ENCODE measurements at regions not wholly inside any gene's neighbourhood (a gene's known extent, or its start where the extent isn't known, plus 50 kb on each side); places are given as distances from the start of the nearest gene placed in this dataset.

GRCh38 chr2:239891698-239892097, 133.4 kb downstream of the NDUFA10 start:
- no peak for TF ChIP-seq CTCF (IDR thresholded peaks at IDR 0.05; ENCODE audit: low read depth, low read length)
- no peak overlapping the region for H3K4me3 ChIP-seq (ENCODE audit: low read depth, low read length)

- no peak for TF ChIP-seq CTCF (IDR thresholded peaks at IDR 0.05; ENCODE audit: low read depth, low read length)
- no peak overlapping the region for H3K4me3 ChIP-seq (ENCODE audit: low read depth, low read length)
Measured at GRCh38 chr2:239890206-239890746, 134.9 kb downstream of the NDUFA10 start.

DNA sequence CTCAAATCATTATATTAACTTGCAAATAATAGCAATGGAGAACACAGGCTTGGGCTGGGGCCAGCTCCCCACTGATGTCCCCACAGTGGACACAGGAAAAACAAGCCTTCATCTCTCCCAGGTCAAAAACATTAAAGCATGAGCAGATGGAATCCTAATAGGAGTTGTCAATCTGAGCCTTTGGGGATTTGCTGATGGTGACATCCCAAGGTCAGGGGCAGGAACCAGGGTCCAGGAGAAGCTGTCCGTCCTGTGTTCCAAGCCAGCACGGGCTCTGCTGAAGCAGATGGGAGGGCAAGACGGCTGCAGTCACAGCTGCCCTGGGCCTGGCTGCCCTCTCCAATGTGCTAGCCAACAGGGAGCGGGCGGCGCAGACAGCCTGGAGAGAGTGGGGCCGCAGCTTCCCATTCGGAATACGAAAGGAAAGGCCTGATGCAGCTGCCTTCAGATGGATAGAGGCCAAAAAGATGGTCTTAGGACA, 135.5 kb downstream of the NDUFA10 start:
- no peak for TF ChIP-seq CTCF (IDR thresholded peaks at IDR 0.05; ENCODE audit: low read depth, low read length)
- no peak overlapping the region for H3K4me3 ChIP-seq (ENCODE audit: low read depth, low read length)

DNA sequence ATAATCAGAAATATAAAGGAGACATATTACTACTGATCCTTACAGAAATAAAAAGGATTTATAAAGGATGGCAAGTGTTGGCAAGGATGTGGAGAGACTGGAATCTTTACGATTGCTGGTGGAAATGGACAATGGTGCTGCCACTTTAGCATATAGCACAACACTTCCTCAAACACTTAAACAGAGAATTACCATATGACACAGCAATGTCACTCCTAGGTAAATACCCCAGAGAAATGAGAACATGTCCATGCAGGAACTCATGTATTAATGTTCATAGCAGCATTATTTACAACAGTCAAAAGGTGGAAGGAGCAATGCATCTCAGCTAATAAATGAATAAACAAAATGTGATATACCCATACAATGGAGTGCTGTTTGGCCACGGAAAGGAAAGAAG, 137.5 kb downstream of the NDUFA10 start:
- no peak for TF ChIP-seq CTCF (IDR thresholded peaks at IDR 0.05; ENCODE audit: low read depth, low read length)

GRCh38 chr2:239886781-239887180, 138.4 kb downstream of the NDUFA10 start:
- no peak for TF ChIP-seq CTCF (IDR thresholded peaks at IDR 0.05; ENCODE audit: low read depth, low read length)
- H3K4me3 ChIP-seq (ENCODE audit: low read depth, low read length) = no peak overlapping the region

More for the DNA sequence above, 137.5 kb downstream of the NDUFA10 start:
- no peak overlapping the region for H3K4me3 ChIP-seq (ENCODE audit: low read depth, low read length)

- H3K4me3 ChIP-seq (ENCODE audit: low read depth, low read length) = no peak overlapping the region
- no peak for TF ChIP-seq CTCF (IDR thresholded peaks at IDR 0.05; ENCODE audit: low read depth, low read length)
Measured at GRCh38 chr2:239884875-239885274, 140.3 kb downstream of the NDUFA10 start.

- no peak for TF ChIP-seq CTCF (IDR thresholded peaks at IDR 0.05; ENCODE audit: low read depth, low read length)
- no peak overlapping the region for H3K4me3 ChIP-seq (ENCODE audit: low read depth, low read length)
Measured at GRCh38 chr2:239884051-239884405, 141.1 kb downstream of the NDUFA10 start.

Data from WI38 (cell line).